SK-N-MC (cell line): ENCODE measurements at regions not wholly inside any gene's neighbourhood (a gene's known extent, or its start where the extent isn't known, plus 50 kb on each side); places are given as distances from the start of the nearest gene placed in this dataset.

Experiments used
- DNase-seq: peaks from one replicate; pipeline ENCODE4 v3.0.0-alpha.2; 2011; ENCODE audit warnings: low read depth, low spot score
- H3K27ac ChIP-seq: fragments of 200-600 bp; sonication (generic); 2 replicates; pipeline ENCODE4 v1.5.1; 2016; ENCODE audit warnings: mixed run types
- H3K36me3 ChIP-seq: fragments of 200-600 bp; sonication (generic); 2 replicates; pipeline ENCODE4 v1.6.1; 2017; ENCODE audit warnings: antibody characterized with exemption, low read length, mixed read lengths; ENCODE audit not compliant: insufficient read depth
- H3K4me3 ChIP-seq: fragments of 200-600 bp; sonication (generic); 2 replicates; pipeline ENCODE4 v1.5.1; 2016
- H3K9ac ChIP-seq: fragments of 200-600 bp; sonication (generic); 2 replicates; pipeline ENCODE4 v1.8.0; 2017; ENCODE audit warnings: mixed run types, mixed read lengths; ENCODE audit not compliant: insufficient read length
- H3K9me3 ChIP-seq: fragments of 200-600 bp; sonication (generic); 2 replicates; pipeline ENCODE4 v1.6.1; 2017; ENCODE audit warnings: low read depth, mild to moderate bottlenecking, antibody characterized with exemption, low read length, moderate library complexity, mixed read lengths
- EZH2 ChIP-seq: fragments of 200-600 bp; sonication (generic); IDR thresholded peaks from one replicate; pipeline ENCODE4 v1.6.1; 2017; ENCODE audit warnings: antibody characterized with exemption
- FOXP2 ChIP-seq: optimal IDR thresholded peaks from 2 replicates; pipeline ENCODE3; 2011; ENCODE audit warnings: mild to moderate bottlenecking, moderate library complexity; ENCODE audit not compliant: insufficient read depth; ENCODE audit errors: extremely low read length, control extremely low read depth
- POLR2AphosphoS5 ChIP-seq: IDR thresholded peaks from 2 replicates; pipeline ENCODE4 v1.6.1; 2012; ENCODE audit warnings: mild to moderate bottlenecking, low read depth, low read length, borderline replicate concordance

- DNase-seq = no peak
- Histone ChIP-seq H3K4me3 (no peak overlapping the region), H3K9ac (no peak overlapping the region), H3K27ac (no peak overlapping the region), H3K36me3 (no peaks in the 10 kb centered on the region), H3K9me3 (no peaks in the 10 kb centered on the region)
- no peak for TF ChIP-seq FOXP2
- no peak for TF ChIP-seq POLR2AphosphoS5
- TF ChIP-seq EZH2 = no peak
These were observed 208.6 kb downstream of the CAAP1 start for GRCh38 chr9:26684029-26684428.

- Histone ChIP-seq H3K9ac (no peak overlapping the region), H3K27ac (no peak overlapping the region), H3K36me3 (no peaks in the 10 kb centered on the region), H3K9me3 (no peaks in the 10 kb centered on the region), H3K4me3 (no peak overlapping the region)
- no peak for TF ChIP-seq FOXP2
- TF ChIP-seq POLR2AphosphoS5 = no peak
- TF ChIP-seq EZH2 = no peak
- no peak for DNase-seq
These were observed 209.7 kb downstream of the CAAP1 start for GRCh38 chr9:26682796-26683496.

- Histone ChIP-seq H3K36me3 (no peaks in the 10 kb centered on the region), H3K9me3 (no peaks in the 10 kb centered on the region), H3K27ac (no peak overlapping the region), H3K9ac (no peak overlapping the region), H3K4me3 (no peak overlapping the region)
- TF ChIP-seq FOXP2 (no peak), EZH2 (no peak), POLR2AphosphoS5 (no peak)
- DNase-seq = no peak
These were observed 210.6 kb downstream of the CAAP1 start for GRCh38 chr9:26682041-26682440.

GRCh38 chr9:26677965-26678706 is 214.5 kb downstream of the CAAP1 start:
- no peak for DNase-seq
- TF ChIP-seq POLR2AphosphoS5 (no peak), FOXP2 (no peak), EZH2 (no peak)
- Histone ChIP-seq H3K27ac (no peak overlapping the region), H3K9me3 (no peaks in the 10 kb centered on the region), H3K4me3 (no peak overlapping the region), H3K36me3 (no peaks in the 10 kb centered on the region), H3K9ac (no peak overlapping the region)

- no peak overlapping the region for H3K27ac ChIP-seq
- no peaks in the 10 kb centered on the region for H3K9me3 ChIP-seq
- no peak overlapping the region for H3K4me3 ChIP-seq
- no peak overlapping the region for H3K9ac ChIP-seq
- DNase-seq = no peak
- no peaks in the 10 kb centered on the region for H3K36me3 ChIP-seq
- TF ChIP-seq FOXP2 (no peak), POLR2AphosphoS5 (no peak), EZH2 (no peak)
These were observed 217.6 kb downstream of the CAAP1 start for GRCh38 chr9:26675035-26675434.

GRCh38 chr9:26673261-26673660 is 219.3 kb downstream of the CAAP1 start:
- H3K9ac ChIP-seq = no peak overlapping the region
- DNase-seq = no peak

GRCh38 chr9:26669701-26670670 is 222.6 kb downstream of the CAAP1 start:
- H3K9ac ChIP-seq = no peak overlapping the region
- DNase-seq = no peak

More at GRCh38 chr9:26673261-26673660, 219.3 kb downstream of the CAAP1 start:
- Histone ChIP-seq H3K36me3 (no peaks in the 10 kb centered on the region), H3K27ac (no peak overlapping the region), H3K9me3 (no peaks in the 10 kb centered on the region), H3K4me3 (no peak overlapping the region)
- no peak for TF ChIP-seq EZH2
- no peak for TF ChIP-seq FOXP2
- TF ChIP-seq POLR2AphosphoS5 = no peak

GRCh38 chr9:26667882-26668281 is 224.7 kb downstream of the CAAP1 start:
- DNase-seq = no peak
- Histone ChIP-seq H3K27ac (no peak overlapping the region), H3K4me3 (no peak overlapping the region), H3K9ac (no peak overlapping the region), H3K9me3 (no peaks in the 10 kb centered on the region), H3K36me3 (no peaks in the 10 kb centered on the region)
- TF ChIP-seq FOXP2 (no peak), EZH2 (no peak), POLR2AphosphoS5 (no peak)

More at GRCh38 chr9:26669701-26670670, 222.6 kb downstream of the CAAP1 start:
- Histone ChIP-seq H3K9me3 (no peaks in the 10 kb centered on the region), H3K4me3 (no peak overlapping the region), H3K27ac (no peak overlapping the region), H3K36me3 (no peaks in the 10 kb centered on the region)
- no peak for TF ChIP-seq POLR2AphosphoS5
- no peak for TF ChIP-seq EZH2
- TF ChIP-seq FOXP2 = no peak
